ENCODE measurements at regions not wholly inside any gene's neighbourhood (a gene's known extent, or its start where the extent isn't known, plus 50 kb on each side); places are given as distances from the start of the nearest gene placed in this dataset.
A peak's percentile ranks its signal among the peaks of the same experiment; 100 is the strongest.
"Not testable (repeated sequence)": the region's sequence is repeated elsewhere in the genome, so short reads cannot be mapped to it uniquely, and the experiment has no call there.

DNA sequence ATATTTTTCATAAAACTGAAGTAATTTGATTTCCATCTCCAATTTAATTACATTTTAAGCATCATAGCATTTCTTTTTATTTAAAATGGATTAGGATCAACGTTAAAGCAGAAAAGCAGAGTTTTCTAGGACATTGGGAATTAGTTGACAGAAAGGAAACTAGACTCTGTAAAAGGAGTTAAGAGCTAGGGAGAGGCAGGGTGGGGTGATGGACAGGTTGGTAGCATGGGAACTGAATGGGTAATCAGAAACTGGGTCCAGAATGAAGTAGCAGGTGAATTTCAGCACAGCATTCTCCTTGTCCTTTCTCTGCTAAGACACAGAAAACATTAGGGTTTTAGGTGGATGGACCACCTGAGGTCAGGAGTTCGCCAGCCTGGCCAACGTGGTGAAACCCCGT is 97.6 kb downstream of the ANAPC4 start:
- DNase-seq (ENCODE audit: low read depth in 2 of 2), result no peak

DNA sequence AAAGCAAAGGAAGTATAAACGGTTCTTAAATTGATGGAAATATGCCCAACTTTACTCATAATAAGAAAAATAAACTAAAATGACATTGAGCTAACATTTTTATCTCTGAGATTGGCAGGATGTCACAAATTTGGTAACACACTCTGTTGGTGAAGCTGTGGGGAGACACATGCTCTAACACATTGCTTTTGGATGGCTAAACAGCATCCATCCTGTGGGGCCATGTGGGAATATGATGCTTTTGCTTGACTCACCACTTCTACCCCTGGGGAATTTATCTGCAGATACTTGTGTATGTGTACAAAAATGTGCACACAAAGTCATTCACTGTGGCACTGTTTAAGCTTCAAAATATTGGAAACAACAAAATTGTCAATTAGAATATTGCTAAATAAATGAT is 100.2 kb downstream of the ANAPC4 start:
- no peak for DNase-seq (ENCODE audit: low read depth in 2 of 2)

DNA sequence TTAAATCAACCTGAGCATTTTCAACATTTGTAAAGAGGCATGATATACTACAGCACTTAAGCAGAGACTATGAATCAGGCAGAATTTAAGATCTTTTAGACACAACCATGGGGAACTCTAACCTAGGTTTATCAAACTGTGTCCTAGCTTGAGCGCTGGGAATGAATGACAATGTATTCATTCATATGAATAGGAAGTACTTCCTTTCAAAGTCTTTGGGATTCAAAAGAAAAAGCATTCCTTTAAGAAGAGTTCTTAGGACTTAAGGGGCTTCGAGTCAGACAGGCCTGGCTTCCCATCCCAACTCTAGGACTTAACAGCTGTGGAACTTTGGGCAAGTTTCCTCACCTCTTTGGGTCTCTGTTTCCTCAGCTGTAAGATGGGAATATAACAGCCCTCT is 104.6 kb downstream of the ANAPC4 start:
- no peak for DNase-seq (ENCODE audit: low read depth in 2 of 2)

- DNase-seq (ENCODE audit: low read depth in 2 of 2), result no peak
Observed at GRCh38 chr4:25484243-25484721, 107.2 kb downstream of the ANAPC4 start.

- DNase-seq (ENCODE audit: low read depth in 2 of 2), result no peak
Observed at GRCh38 chr4:25485104-25485503, 108.0 kb downstream of the ANAPC4 start.

DNA sequence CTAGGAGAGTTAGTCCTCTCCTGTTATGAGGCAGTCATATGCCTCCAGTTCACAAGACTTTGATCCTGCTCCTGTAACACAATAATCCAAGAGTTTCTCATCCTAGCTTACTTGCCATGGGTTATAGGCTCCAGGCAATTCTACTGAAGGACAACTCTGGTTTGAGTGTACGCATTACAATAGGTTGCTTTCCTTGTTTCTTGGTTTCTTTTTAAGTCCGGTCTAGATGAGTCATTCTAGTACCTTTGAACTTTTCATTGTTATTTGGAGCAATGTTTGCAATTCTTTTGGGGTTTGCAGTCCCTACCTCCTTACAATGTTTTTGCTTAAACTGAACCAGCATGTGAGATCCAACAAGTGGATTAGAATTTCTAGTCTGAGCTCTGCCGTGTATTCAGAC is 109.1 kb downstream of the ANAPC4 start:
- peak in 1 of 2 donors; percentile 86 for DNase-seq (ENCODE audit: low read depth in 2 of 2)

DNA sequence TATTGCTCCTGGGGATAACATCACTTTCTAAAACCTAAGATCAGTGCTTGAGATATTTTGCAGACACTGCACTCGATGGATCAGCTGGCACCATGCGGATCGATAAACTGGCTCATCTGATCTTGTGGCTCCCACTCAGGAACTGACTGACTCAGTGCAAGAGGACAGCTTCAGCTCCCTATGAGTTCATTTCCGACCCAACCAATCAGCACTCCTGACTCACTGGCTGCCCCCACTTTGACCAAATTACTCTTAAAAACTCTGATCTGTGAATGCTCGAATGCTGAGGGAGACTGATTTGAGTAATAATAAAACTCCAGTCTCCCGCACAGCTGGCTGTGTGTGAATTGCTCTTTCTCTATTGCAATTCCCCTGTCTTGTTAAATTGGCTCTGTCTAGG is 110.1 kb downstream of the ANAPC4 start:
- DNase-seq (ENCODE audit: low read depth in 2 of 2), result peak in 1 of 2 donors; percentile 29

GRCh38 chr4:25489253-25489797 is 112.3 kb downstream of the ANAPC4 start:
- DNase-seq (ENCODE audit: low read depth in 2 of 2), result no peak

DNA sequence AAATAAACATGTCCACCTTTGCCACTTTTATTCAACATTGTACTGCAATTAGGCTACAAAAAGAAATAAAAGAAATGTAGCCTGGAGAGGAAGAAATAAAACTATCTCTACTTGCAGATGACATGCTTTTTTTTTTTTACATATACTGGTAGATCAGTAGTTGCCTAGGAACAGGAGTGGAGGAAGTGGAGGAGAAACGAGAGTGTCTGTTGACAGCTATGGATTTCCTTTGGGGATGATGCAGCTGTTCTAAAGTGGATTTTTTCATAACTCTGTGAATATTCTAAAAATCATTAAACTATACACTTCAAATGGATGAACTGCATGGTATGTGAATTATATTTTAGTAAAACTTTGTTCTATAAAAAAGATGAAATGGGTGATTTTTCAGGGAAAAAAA is 116.4 kb downstream of the ANAPC4 start:
- DNase-seq (ENCODE audit: low read depth in 2 of 2), result peak in 1 of 2 donors; percentile 60

DNA sequence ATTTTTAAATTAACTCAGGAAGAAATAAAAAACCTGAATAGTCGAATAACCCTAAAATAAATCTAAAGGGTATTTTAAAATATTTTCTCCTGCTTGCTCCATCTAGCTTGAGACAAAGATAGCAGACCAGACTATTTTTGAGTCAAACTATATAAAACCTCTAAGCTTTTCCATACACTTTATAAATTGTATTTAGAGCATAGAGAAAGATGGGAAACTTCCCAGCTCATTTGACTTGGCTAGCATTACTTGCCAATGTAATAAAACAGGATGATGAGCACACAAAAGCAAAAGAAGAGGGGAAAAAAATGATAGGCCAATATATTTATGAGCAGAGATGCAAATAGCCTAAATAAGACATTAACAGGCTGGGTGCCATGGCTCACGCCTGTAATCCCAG is 117.1 kb downstream of the ANAPC4 start:
- no peak for DNase-seq (ENCODE audit: low read depth in 2 of 2)

GRCh38 chr4:25500626-25501316 is 123.7 kb downstream of the ANAPC4 start:
- DNase-seq (ENCODE audit: low read depth in 2 of 2), result no peak

GRCh38 chr4:25502115-25502514 is 125.1 kb downstream of the ANAPC4 start:
- DNase-seq (ENCODE audit: low read depth in 2 of 2), result no peak

- DNase-seq (ENCODE audit: low read depth in 2 of 2), result no peak
Observed at GRCh38 chr4:25503779-25504178, 126.7 kb downstream of the ANAPC4 start.

- DNase-seq (ENCODE audit: low read depth in 2 of 2), result no peak
Observed at GRCh38 chr4:25504932-25505636, 128.0 kb downstream of the ANAPC4 start.

DNA sequence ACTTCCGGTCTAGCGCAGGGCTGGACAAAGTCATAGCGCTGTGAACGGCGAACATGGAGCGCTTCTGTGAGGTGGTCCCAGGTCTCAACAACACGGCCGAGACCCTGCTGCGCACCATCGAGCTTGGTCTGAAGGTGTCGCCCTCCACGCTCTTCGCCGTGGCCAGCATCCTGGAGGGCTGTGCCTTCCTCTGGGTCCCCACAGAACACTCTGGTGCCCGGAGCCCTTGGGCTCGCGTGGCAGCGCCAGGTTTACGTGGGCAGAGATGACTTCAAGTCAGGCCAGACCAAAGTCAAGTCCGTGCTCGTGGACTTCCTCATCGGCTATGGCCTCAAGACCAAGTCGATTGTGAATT is 128.6 kb downstream of the ANAPC4 start:
- DNase-seq (ENCODE audit: low read depth in 2 of 2), result no peak

GRCh38 chr4:25506032-25506571 is 129.0 kb downstream of the ANAPC4 start:
- DNase-seq (ENCODE audit: low read depth in 2 of 2), result no peak

- DNase-seq (ENCODE audit: low read depth in 2 of 2), result peak in 1 of 2 donors; percentile 8
Observed at GRCh38 chr4:25509646-25510045, 132.6 kb downstream of the ANAPC4 start.

DNA sequence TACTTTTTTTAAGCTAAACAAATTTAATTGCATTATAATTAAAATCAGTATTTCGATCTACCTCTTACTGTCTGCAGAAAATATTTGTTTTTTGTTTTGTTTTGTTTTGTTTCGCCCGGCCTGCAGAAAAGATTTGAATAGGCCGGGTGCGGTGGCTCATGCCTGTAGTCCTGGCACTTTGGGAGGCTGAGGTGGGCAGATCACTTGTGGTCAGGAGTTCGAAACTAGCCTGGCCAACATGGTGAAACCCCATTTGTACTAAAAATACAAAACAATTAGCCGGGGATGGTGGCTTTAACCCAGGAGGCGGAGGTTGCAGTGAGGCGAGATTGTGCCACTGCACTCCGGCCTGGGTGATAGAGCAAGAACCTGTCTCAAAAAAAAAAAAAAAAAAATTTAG is 134.8 kb downstream of the ANAPC4 start:
- not testable (repeated sequence) for DNase-seq (ENCODE audit: low read depth in 2 of 2)

GRCh38 chr4:25513814-25514213 is 136.8 kb downstream of the ANAPC4 start:
- DNase-seq (ENCODE audit: low read depth in 2 of 2), result no peak

DNA sequence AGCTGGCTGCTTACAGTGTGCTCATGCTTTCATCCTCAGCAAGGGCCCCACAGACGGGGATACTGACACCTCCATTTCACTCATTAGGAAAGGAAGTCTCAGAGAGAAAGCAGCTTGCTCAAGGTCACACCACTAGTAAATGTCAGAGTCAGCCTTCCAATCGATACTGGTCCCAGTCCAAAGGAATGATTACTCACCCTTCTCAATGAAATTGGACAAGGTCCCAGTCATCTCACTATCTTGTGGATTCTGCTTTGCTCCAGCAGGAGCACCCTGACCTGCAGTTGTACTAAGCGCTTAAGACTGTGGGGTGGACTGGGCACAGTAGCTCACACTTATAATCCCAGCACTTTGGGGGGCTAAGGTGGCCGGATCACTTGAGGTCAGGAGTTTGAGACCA is 132.2 kb upstream of the SLC34A2 start:
- no peak for DNase-seq (ENCODE audit: low read depth in 2 of 2)

DNA sequence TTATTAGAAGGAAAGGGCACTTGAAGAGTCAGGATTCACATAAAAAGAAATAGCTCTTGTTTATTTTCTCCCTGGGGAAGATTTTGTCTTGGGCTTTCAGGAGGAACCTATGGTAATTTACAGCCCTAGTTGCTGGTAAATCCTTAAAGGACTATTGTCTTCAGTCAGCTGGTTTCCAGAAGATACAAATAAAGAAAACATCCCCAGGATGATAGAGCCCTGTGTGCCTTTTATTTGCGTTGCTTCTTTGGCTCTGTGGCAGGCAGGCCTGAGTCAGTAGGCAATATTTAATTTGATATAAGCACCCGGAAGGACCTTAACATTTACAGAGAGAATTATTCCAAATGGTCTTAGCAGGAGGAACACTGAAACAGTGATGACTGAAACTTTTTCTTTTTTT is 131.0 kb upstream of the SLC34A2 start:
- no peak for DNase-seq (ENCODE audit: low read depth in 2 of 2)

DNA sequence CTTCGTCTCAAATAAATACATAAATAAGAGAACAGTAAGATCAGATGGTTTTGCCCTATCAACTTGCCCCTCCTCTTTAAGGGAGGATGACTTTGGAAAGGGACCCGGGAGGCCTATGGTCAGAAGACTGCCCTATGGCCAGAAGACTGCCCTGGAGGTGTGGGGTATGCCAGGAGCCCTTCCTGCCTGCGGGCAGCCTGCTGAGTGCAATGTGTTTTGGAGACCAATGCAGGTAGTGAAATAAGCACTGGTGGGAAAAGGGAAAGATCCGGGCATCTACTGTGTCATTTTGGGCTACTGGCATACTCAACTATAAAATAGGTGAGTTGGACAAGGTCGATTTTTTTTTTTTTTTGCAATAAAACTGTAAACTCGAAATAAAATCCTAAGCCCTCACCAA is 129.8 kb upstream of the SLC34A2 start:
- no peak for DNase-seq (ENCODE audit: low read depth in 2 of 2)

DNA sequence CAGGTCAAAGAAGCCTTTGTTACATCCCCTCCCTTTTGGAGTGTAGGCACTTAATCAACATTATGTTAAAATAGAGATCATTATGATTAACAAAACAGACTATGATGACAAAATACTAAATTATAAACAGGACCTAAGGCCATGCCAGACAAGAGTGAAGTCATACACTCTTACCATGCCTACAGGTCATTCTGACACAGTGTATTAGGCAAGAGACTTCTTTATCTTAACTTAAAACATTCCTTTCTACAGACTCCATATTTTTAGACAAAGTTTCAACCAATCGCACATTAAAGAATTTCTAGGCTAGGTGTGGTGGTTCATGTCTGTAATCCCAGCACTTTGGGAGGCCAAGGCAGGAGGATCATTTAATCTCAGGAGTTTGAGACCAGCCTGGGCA is 128.6 kb upstream of the SLC34A2 start:
- DNase-seq (ENCODE audit: low read depth in 2 of 2), result no peak

All from dermis microvascular lymphatic vessel endothelial cell (primary cell).